Progenitor cell of endocrine pancreas (in vitro differentiated cells): ENCODE measurements at regions not wholly inside any gene's neighbourhood (a gene's known extent, or its start where the extent isn't known, plus 50 kb on each side); places are given as distances from the start of the nearest gene placed in this dataset.

Source experiments
- DNase-seq: peaks from one replicate; pipeline ENCODE4 v3.0.0; 2021; ENCODE audit warnings: low spot score; ENCODE audit not compliant: unreplicated experiment
- H3K27ac Mint-ChIP-seq: 2 replicates; pipeline ENCODE4 v1.8.0; 2021; ENCODE audit warnings: mild to moderate bottlenecking, moderate library complexity, mixed read lengths
- H3K27me3 Mint-ChIP-seq: 2 replicates; pipeline ENCODE4 v1.8.0; 2021; ENCODE audit warnings: mixed read lengths
- H3K36me3 Mint-ChIP-seq: 2 replicates; pipeline ENCODE4 v1.8.0; 2022; ENCODE audit warnings: mixed read lengths; ENCODE audit not compliant: insufficient read depth
- H3K4me1 Mint-ChIP-seq: 2 replicates; pipeline ENCODE4 v1.8.0; 2021; ENCODE audit warnings: low read depth, mixed read lengths
- H3K4me3 Mint-ChIP-seq: 2 replicates; pipeline ENCODE4 v1.8.0; 2021; ENCODE audit warnings: low read depth, mild to moderate bottlenecking, moderate library complexity, mixed read lengths
- H3K9me3 Mint-ChIP-seq: 2 replicates; pipeline ENCODE4 v1.8.0; 2021; ENCODE audit warnings: low read depth, mixed read lengths
- TF ChIP-seq, protein P1 (sequence below): fragments of 200-600 bp; sonication (generic); IDR thresholded peaks from one replicate; pipeline ENCODE4 v1.5.0; 2021; ENCODE audit warnings: antibody characterized with exemption, mild to moderate bottlenecking; ENCODE audit not compliant: unreplicated experiment

DNA sequence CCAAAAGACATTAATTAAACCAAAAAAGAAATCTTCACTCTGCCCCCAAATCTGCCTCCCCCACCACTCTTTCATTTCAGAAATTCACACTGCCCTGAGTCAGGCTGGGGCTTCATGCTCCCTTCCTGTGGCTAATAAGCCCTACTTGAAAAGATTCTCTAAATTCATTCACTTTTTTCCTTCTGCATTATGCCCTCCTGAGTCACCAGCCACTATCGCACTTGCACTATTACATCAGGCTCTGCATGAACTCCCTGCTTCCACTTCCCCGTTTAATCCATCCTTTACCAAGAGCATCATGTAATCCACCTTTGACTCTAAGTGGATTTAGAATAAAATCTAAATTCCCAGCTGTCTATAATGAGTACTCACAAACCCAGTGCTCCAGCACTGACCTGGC lies 295.4 kb upstream of the KLF3 start:
- no peak overlapping the region for H3K27ac Mint-ChIP-seq

GRCh38 chr4:38371391-38371851 lies 292.6 kb upstream of the KLF3 start:
- Mint-ChIP-seq H3K27me3 (no peaks in the 10 kb centered on the region), H3K27ac (no peak overlapping the region), H3K36me3 (no peaks in the 10 kb centered on the region), H3K4me1 (no peaks in the 10 kb centered on the region), H3K4me3 (no peak overlapping the region), H3K9me3 (peaks cover 13% of the 10 kb centered on the region)
- DNase-seq = no peak
- TF ChIP-seq, protein P1, sequence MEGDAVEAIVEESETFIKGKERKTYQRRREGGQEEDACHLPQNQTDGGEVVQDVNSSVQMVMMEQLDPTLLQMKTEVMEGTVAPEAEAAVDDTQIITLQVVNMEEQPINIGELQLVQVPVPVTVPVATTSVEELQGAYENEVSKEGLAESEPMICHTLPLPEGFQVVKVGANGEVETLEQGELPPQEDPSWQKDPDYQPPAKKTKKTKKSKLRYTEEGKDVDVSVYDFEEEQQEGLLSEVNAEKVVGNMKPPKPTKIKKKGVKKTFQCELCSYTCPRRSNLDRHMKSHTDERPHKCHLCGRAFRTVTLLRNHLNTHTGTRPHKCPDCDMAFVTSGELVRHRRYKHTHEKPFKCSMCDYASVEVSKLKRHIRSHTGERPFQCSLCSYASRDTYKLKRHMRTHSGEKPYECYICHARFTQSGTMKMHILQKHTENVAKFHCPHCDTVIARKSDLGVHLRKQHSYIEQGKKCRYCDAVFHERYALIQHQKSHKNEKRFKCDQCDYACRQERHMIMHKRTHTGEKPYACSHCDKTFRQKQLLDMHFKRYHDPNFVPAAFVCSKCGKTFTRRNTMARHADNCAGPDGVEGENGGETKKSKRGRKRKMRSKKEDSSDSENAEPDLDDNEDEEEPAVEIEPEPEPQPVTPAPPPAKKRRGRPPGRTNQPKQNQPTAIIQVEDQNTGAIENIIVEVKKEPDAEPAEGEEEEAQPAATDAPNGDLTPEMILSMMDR = no peak

More for the DNA sequence above, 295.4 kb upstream of the KLF3 start:
- Mint-ChIP-seq H3K9me3 (peaks cover 7% of the 10 kb centered on the region), H3K36me3 (no peaks in the 10 kb centered on the region), H3K27me3 (peaks cover 2% of the 10 kb centered on the region), H3K4me3 (no peak overlapping the region), H3K4me1 (peaks cover 2% of the 10 kb centered on the region)
- DNase-seq = no peak
- TF ChIP-seq, protein P1 = no peak

GRCh38 chr4:38373375-38373774 lies 290.6 kb upstream of the KLF3 start:
- TF ChIP-seq, protein P1 = no peak
- H3K27ac Mint-ChIP-seq = no peak overlapping the region
- no peaks in the 10 kb centered on the region for H3K27me3 Mint-ChIP-seq

GRCh38 chr4:38377195-38377594 lies 286.8 kb upstream of the KLF3 start:
- no peaks in the 10 kb centered on the region for H3K36me3 Mint-ChIP-seq
- no peaks in the 10 kb centered on the region for H3K4me1 Mint-ChIP-seq

More at GRCh38 chr4:38373375-38373774, 290.6 kb upstream of the KLF3 start:
- no peaks in the 10 kb centered on the region for H3K4me1 Mint-ChIP-seq
- no peak overlapping the region for H3K4me3 Mint-ChIP-seq
- H3K9me3 Mint-ChIP-seq = peaks cover 13% of the 10 kb centered on the region
- no peak for DNase-seq
- H3K36me3 Mint-ChIP-seq = no peaks in the 10 kb centered on the region

GRCh38 chr4:38378478-38378877 lies 285.5 kb upstream of the KLF3 start:
- peaks cover 9% of the 10 kb centered on the region for H3K4me1 Mint-ChIP-seq
- TF ChIP-seq, protein P1 = no peak
- no peak overlapping the region for H3K4me3 Mint-ChIP-seq

More at GRCh38 chr4:38377195-38377594, 286.8 kb upstream of the KLF3 start:
- H3K9me3 Mint-ChIP-seq = peaks cover 15% of the 10 kb centered on the region
- no peaks in the 10 kb centered on the region for H3K27me3 Mint-ChIP-seq
- TF ChIP-seq, protein P1 = no peak
- H3K27ac Mint-ChIP-seq = no peak overlapping the region
- no peak overlapping the region for H3K4me3 Mint-ChIP-seq
- no peak for DNase-seq

More at GRCh38 chr4:38378478-38378877, 285.5 kb upstream of the KLF3 start:
- peaks cover 10% of the 10 kb centered on the region for H3K9me3 Mint-ChIP-seq
- H3K27me3 Mint-ChIP-seq = no peaks in the 10 kb centered on the region
- no peak overlapping the region for H3K27ac Mint-ChIP-seq
- no peaks in the 10 kb centered on the region for H3K36me3 Mint-ChIP-seq
- no peak for DNase-seq
